Calu3 (cell line): ENCODE measurements at regions not wholly inside any gene's neighbourhood (a gene's known extent, or its start where the extent isn't known, plus 50 kb on each side); places are given as distances from the start of the nearest gene placed in this dataset.

Experiments used
- BruUV-seq: library from RNA; stranded (reverse); fragments of 400-500 nt; replicated peaks from 2 replicates; lab custom pipeline; 2021; lab: Mats Ljungman, UMichigan
- CTCF ChIA-PET: fragments of 300-600 bp; sonication (Branson Sonifier 250); formaldehyde crosslinking; loops from one replicate; lab custom pipeline; 2022; ENCODE audit warnings: antibody characterized with exemption; lab: Charles Lee
- DNase-seq: peaks from one replicate; pipeline ENCODE4 v3.0.0; 2022
- H3K27ac Mint-ChIP-seq: one replicate; pipeline ENCODE4 v1.8.0; 2022; ENCODE audit warnings: mixed read lengths; ENCODE audit not compliant: unreplicated experiment
- H3K27me3 Mint-ChIP-seq: one replicate; pipeline ENCODE4 v1.8.0; 2022; ENCODE audit warnings: mixed read lengths; ENCODE audit not compliant: unreplicated experiment
- H3K36me3 Mint-ChIP-seq: one replicate; pipeline ENCODE4 v1.8.0; 2022; ENCODE audit warnings: mild to moderate bottlenecking, moderate library complexity, mixed read lengths; ENCODE audit not compliant: insufficient read depth, unreplicated experiment
- H3K4me1 Mint-ChIP-seq: one replicate; pipeline ENCODE4 v1.8.0; 2022; ENCODE audit warnings: mild to moderate bottlenecking, low read depth, mixed read lengths; ENCODE audit not compliant: unreplicated experiment
- H3K4me3 Mint-ChIP-seq: one replicate; pipeline ENCODE4 v1.8.0; 2022; ENCODE audit warnings: mild to moderate bottlenecking, low read depth, moderate library complexity, mixed read lengths; ENCODE audit not compliant: unreplicated experiment
- H3K9me3 Mint-ChIP-seq: one replicate; pipeline ENCODE4 v1.8.0; 2022; ENCODE audit warnings: low read depth, mixed read lengths; ENCODE audit not compliant: unreplicated experiment
- intact Hi-C: fragments of 100-400 bp; cut with micrococcal nuclease; formaldehyde crosslinking; loops from one replicate; pipeline ENCODE4 v1.10.0; 2022; ENCODE audit not compliant: unreplicated experiment
- TF ChIP-seq, protein P1 (sequence below): fragments of 200-600 bp; IDR thresholded peaks from one replicate; pipeline ENCODE4 v1.8.0; 2022; ENCODE audit warnings: antibody characterized with exemption; ENCODE audit not compliant: unreplicated experiment

DNA sequence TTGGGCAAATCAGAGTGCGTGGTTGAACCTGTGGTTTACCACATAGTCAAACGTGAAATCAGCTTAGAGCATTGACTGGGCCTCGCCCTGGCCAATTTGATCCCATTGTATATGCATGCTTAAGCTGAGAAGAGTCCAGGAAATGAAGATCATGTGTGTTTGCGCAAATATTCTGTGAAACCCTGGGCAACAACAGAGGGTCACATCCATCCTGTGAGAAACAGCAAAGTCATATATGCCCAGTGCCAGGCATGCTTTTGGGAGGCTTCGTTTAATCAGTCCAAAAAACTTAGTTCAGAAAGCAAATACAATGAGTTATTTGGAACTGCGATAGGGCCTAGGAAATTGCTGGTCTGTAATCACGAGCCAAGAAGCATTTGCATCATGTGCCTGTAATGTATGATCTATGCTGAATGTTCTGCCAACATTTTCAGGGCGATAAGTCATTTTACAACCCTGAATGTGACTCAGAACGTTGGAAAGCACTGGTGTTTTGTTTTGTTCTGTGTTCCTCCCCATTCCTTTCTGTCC lies 412.1 kb upstream of the CELF2 start:
- TF ChIP-seq, protein P1, sequence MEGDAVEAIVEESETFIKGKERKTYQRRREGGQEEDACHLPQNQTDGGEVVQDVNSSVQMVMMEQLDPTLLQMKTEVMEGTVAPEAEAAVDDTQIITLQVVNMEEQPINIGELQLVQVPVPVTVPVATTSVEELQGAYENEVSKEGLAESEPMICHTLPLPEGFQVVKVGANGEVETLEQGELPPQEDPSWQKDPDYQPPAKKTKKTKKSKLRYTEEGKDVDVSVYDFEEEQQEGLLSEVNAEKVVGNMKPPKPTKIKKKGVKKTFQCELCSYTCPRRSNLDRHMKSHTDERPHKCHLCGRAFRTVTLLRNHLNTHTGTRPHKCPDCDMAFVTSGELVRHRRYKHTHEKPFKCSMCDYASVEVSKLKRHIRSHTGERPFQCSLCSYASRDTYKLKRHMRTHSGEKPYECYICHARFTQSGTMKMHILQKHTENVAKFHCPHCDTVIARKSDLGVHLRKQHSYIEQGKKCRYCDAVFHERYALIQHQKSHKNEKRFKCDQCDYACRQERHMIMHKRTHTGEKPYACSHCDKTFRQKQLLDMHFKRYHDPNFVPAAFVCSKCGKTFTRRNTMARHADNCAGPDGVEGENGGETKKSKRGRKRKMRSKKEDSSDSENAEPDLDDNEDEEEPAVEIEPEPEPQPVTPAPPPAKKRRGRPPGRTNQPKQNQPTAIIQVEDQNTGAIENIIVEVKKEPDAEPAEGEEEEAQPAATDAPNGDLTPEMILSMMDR: no peak
- Mint-ChIP-seq H3K9me3 (peaks cover 2% of the 10 kb centered on the region), H3K4me3 (no peak overlapping the region), H3K27me3 (no peaks in the 10 kb centered on the region), H3K36me3 (no peaks in the 10 kb centered on the region), H3K27ac (no peak overlapping the region), H3K4me1 (no peaks in the 10 kb centered on the region)
- no TSS peak for BruUV-seq
- intact Hi-C loops: no loop called here
- CTCF ChIA-PET: no interaction called here
- no peak for DNase-seq

DNA sequence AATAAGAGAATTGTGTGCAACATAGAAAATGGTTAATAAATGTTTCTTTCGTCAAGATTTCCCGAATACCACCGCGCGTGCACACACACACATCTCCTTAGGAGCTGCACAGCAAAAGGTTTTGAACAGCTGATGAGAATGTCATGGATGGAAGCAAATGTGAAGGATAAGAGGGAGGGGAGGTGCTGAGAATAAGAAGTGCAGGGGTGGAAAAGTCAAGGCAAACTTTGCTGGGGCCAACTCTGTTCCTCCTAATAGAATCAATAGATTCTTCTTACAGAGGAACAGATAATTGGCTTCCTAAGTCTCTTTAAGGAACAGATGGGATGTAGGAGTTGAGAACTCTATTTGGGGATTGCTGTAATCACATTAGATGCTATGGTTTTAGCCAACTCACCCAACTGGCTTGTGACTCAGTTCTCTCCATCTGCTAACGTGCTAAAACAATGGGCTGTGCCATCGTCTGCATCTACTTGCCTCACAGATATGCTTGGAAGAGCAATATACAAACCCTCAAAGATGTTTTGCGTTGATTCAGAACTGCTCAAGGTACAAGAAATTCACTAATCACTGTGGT lies 408.2 kb upstream of the CELF2 start:
- Mint-ChIP-seq H3K9me3 (peaks cover 4% of the 10 kb centered on the region), H3K27me3 (no peaks in the 10 kb centered on the region), H3K4me3 (no peak overlapping the region), H3K36me3 (no peaks in the 10 kb centered on the region), H3K4me1 (no peaks in the 10 kb centered on the region), H3K27ac (no peak overlapping the region)
- TF ChIP-seq, protein P1: no peak
- no peak for DNase-seq
- BruUV-seq: no TSS peak
- CTCF ChIA-PET: no interaction called here
- intact Hi-C loops: no loop called here

DNA sequence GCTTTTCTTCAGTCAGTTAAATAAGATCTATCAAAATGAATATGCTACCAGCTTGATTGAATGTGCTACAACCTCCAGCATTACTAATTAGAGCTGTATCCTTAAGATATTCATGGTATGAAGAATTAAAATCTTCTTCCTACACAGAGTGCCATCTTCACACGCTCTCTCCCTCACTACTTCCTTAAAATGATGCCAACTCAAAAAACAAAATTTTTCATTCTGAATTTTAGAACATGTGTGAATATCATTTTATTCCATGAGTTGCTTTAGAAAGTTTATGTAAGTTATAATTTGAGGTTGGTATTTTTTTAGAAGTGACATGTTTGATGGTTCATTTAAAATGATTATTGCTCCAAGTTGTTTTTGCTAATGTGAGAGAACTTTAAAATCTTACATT lies 407.5 kb upstream of the CELF2 start:
- no peaks in the 10 kb centered on the region for H3K36me3 Mint-ChIP-seq
- DNase-seq: no peak
- BruUV-seq: no TSS peak
- no peak overlapping the region for H3K4me3 Mint-ChIP-seq
- H3K4me1 Mint-ChIP-seq: no peaks in the 10 kb centered on the region
- TF ChIP-seq, protein P1: no peak
- intact Hi-C loops: no loop called here
- H3K27ac Mint-ChIP-seq: no peak overlapping the region
- H3K9me3 Mint-ChIP-seq: peaks cover 4% of the 10 kb centered on the region
- CTCF ChIA-PET: no interaction called here
- no peaks in the 10 kb centered on the region for H3K27me3 Mint-ChIP-seq

DNA sequence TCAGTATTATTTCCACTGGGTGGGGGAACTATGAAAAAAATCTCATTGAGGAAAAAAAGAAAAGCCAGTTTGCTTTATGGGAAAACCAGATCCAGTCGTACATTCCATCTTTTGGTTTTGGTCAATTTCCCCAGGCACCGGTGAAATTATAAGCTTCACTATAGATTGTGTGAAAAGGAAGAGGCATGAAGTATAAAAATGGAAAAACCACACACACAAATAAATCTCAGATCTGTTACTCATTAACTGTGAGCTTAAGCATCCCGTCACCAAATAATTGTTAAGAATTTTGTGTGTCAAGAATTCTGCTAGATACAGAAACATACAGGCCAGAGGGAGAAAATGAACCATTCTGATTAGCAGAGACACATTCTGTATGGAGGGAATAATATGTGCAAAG lies 405.5 kb upstream of the CELF2 start:
- intact Hi-C loops: no loop called here
- Mint-ChIP-seq H3K36me3 (no peaks in the 10 kb centered on the region), H3K27me3 (no peaks in the 10 kb centered on the region), H3K9me3 (peaks cover 7% of the 10 kb centered on the region), H3K4me3 (no peak overlapping the region), H3K4me1 (no peaks in the 10 kb centered on the region), H3K27ac (no peak overlapping the region)
- CTCF ChIA-PET: no interaction called here
- BruUV-seq: no TSS peak
- DNase-seq: no peak
- TF ChIP-seq, protein P1: no peak
